CD4-positive, alpha-beta T cell treated with Interleukin-4 for 1 hour (primary cell): ENCODE measurements at regions not wholly inside any gene's neighbourhood (a gene's known extent, or its start where the extent isn't known, plus 50 kb on each side); places are given as distances from the start of the nearest gene placed in this dataset.
"Not testable (repeated sequence)": the region's sequence is repeated elsewhere in the genome, so short reads cannot be mapped to it uniquely, and the experiment has no call there.

ENCODE experiments used
- DNase-seq, 2 donors: peaks; one replicate each; pipeline ENCODE4 v3.0.0-alpha.2; 2020 to 2022

GRCh38 chr20:1747953-1748577 lies 90.5 kb upstream of the SIRPG start:
- DNase-seq, result no peak

GRCh38 chr20:1742049-1742434 lies 84.5 kb upstream of the SIRPG start:
- DNase-seq, result not testable (repeated sequence)

GRCh38 chr20:1741309-1742048 lies 83.9 kb upstream of the SIRPG start:
- DNase-seq, result peak in 1 of 2 donors; percentile 21

GRCh38 chr20:1737134-1737533 lies 79.6 kb upstream of the SIRPG start:
- no peak for DNase-seq

GRCh38 chr20:1735417-1736089 lies 78.0 kb upstream of the SIRPG start:
- no peak for DNase-seq

- peak; percentile 51 to 64 for DNase-seq
Observed at GRCh38 chr20:1734269-1734858, 76.8 kb upstream of the SIRPG start.

- DNase-seq, result peak; percentile 41 to 52
Observed at GRCh38 chr20:1731828-1732375, 74.3 kb upstream of the SIRPG start.

GRCh38 chr20:1730981-1731711 lies 73.6 kb upstream of the SIRPG start:
- peak in 1 of 2 donors; percentile 27 for DNase-seq

- not testable (repeated sequence) for DNase-seq
Observed at GRCh38 chr20:1727303-1727702, 69.7 kb upstream of the SIRPG start.

- DNase-seq, result no peak
Observed at GRCh38 chr20:1724901-1725300, 67.3 kb upstream of the SIRPG start.

GRCh38 chr20:1722513-1723050 lies 65.0 kb upstream of the SIRPG start:
- DNase-seq, result no peak

GRCh38 chr20:1721687-1722512 lies 64.3 kb upstream of the SIRPG start:
- no peak for DNase-seq

GRCh38 chr20:1720845-1721475 lies 63.4 kb upstream of the SIRPG start:
- no peak for DNase-seq

GRCh38 chr20:1720226-1720625 lies 62.6 kb upstream of the SIRPG start:
- no peak for DNase-seq

- DNase-seq, result no peak
Observed at GRCh38 chr20:1718604-1719384, 61.2 kb upstream of the SIRPG start.

- no peak for DNase-seq
Observed at GRCh38 chr20:1712634-1713624, 55.4 kb upstream of the SIRPG start.

GRCh38 chr20:1711826-1712601 lies 54.4 kb upstream of the SIRPG start:
- DNase-seq, result no peak

GRCh38 chr20:1711266-1711665 lies 53.7 kb upstream of the SIRPG start:
- DNase-seq, result no peak
